ENCODE measurements at regions not wholly inside any gene's neighbourhood (a gene's known extent, or its start where the extent isn't known, plus 50 kb on each side); places are given as distances from the start of the nearest gene placed in this dataset.

DNA sequence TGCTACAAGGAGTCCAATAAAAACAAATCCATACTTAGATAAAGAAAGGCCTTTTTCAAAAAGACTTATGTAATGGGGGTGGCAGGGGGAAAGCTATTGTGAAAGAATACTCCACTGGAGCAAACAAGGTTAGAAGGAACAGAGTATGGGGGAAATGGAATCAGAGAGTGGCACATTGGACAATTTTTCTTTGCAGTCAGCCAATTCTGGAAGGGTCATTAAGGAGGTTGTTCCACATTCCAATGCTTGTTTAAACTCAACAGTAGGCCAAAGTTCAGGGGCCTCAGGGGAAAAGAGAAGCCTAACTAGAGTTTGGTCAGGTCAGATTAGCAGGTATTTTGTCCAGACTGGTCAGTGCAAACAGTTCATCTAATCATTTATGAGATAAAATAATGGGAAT lies 105.2 kb upstream of the RESF1 start:
- TF ChIP-seq, protein P1, sequence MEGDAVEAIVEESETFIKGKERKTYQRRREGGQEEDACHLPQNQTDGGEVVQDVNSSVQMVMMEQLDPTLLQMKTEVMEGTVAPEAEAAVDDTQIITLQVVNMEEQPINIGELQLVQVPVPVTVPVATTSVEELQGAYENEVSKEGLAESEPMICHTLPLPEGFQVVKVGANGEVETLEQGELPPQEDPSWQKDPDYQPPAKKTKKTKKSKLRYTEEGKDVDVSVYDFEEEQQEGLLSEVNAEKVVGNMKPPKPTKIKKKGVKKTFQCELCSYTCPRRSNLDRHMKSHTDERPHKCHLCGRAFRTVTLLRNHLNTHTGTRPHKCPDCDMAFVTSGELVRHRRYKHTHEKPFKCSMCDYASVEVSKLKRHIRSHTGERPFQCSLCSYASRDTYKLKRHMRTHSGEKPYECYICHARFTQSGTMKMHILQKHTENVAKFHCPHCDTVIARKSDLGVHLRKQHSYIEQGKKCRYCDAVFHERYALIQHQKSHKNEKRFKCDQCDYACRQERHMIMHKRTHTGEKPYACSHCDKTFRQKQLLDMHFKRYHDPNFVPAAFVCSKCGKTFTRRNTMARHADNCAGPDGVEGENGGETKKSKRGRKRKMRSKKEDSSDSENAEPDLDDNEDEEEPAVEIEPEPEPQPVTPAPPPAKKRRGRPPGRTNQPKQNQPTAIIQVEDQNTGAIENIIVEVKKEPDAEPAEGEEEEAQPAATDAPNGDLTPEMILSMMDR (IDR thresholded peaks at IDR 0.05): no peak
- TF ChIP-seq POLR2A (IDR thresholded peaks at IDR 0.05) (no peak), EP300 (IDR thresholded peaks at IDR 0.05) (no peak)
